ENCODE measurements at regions not wholly inside any gene's neighbourhood (a gene's known extent, or its start where the extent isn't known, plus 50 kb on each side); places are given as distances from the start of the nearest gene placed in this dataset.

- H3K9me3 ChIP-seq (ENCODE audit: control insufficient read depth in 2 of 2, low read length in 2 of 2), result no peaks in the 10 kb centered on the region
- no peaks in the 10 kb centered on the region for H3K27me3 ChIP-seq (ENCODE audit: control insufficient read depth, insufficient read depth, low read length)
- H3K27ac Mint-ChIP-seq, result no peak overlapping the region
- H3K27me3 Mint-ChIP-seq, result no peaks in the 10 kb centered on the region
- H3K27ac ChIP-seq (ENCODE audit: insufficient read depth, low read length, poor library complexity, severe bottlenecking), result no peak overlapping the region
- H3K4me3 Mint-ChIP-seq, result no peak overlapping the region
- ATAC-seq (ENCODE audit: low read depth in 2 of 2), result no peak
- peaks cover 0 to 7% (median 0%) of the 10 kb centered on the region in 7 donors for H3K9me3 Mint-ChIP-seq
- H3K36me3 ChIP-seq (ENCODE audit: control insufficient read depth, insufficient read depth, low read length), result no peaks in the 10 kb centered on the region
- H3K36me3 Mint-ChIP-seq, result no peaks in the 10 kb centered on the region
- H3K4me3 ChIP-seq (ENCODE audit: low read depth, low read length), result no peak overlapping the region
- no peaks in the 10 kb centered on the region for H3K4me1 ChIP-seq (ENCODE audit: control insufficient read depth, insufficient read depth, low read length, poor library complexity, severe bottlenecking)
- no peaks in the 10 kb centered on the region for H3K4me1 Mint-ChIP-seq
- DNase-seq, result no peak
These were observed 893.5 kb downstream of the TBC1D22A start for GRCh38 chr22:47655930-47656329.

GRCh38 chr22:47654922-47655491, 892.6 kb downstream of the TBC1D22A start:
- no peaks in the 10 kb centered on the region for H3K27me3 Mint-ChIP-seq
- no peak overlapping the region for H3K27ac ChIP-seq (ENCODE audit: insufficient read depth, low read length, poor library complexity, severe bottlenecking)
- peaks cover 0 to 7% (median 0%) of the 10 kb centered on the region in 7 donors for H3K9me3 Mint-ChIP-seq
- no peak overlapping the region for H3K27ac Mint-ChIP-seq
- no peaks in the 10 kb centered on the region for H3K36me3 Mint-ChIP-seq
- H3K4me3 ChIP-seq (ENCODE audit: low read depth, low read length), result no peak overlapping the region
- H3K36me3 ChIP-seq (ENCODE audit: control insufficient read depth, insufficient read depth, low read length), result no peaks in the 10 kb centered on the region
- no peak overlapping the region for H3K4me3 Mint-ChIP-seq
- H3K4me1 ChIP-seq (ENCODE audit: control insufficient read depth, insufficient read depth, low read length, poor library complexity, severe bottlenecking), result no peaks in the 10 kb centered on the region
- no peaks in the 10 kb centered on the region for H3K4me1 Mint-ChIP-seq
- ATAC-seq (ENCODE audit: low read depth in 2 of 2) (no peak), DNase-seq (no peak)
- no peaks in the 10 kb centered on the region for H3K27me3 ChIP-seq (ENCODE audit: control insufficient read depth, insufficient read depth, low read length)
- no peaks in the 10 kb centered on the region for H3K9me3 ChIP-seq (ENCODE audit: control insufficient read depth in 2 of 2, low read length in 2 of 2)

- no peaks in the 10 kb centered on the region for H3K27me3 ChIP-seq (ENCODE audit: control insufficient read depth, insufficient read depth, low read length)
- no peaks in the 10 kb centered on the region for H3K4me1 ChIP-seq (ENCODE audit: control insufficient read depth, insufficient read depth, low read length, poor library complexity, severe bottlenecking)
- Mint-ChIP-seq H3K4me1 (no peaks in the 10 kb centered on the region), H3K4me3 (no peak overlapping the region), H3K27ac (no peak overlapping the region), H3K36me3 (no peaks in the 10 kb centered on the region), H3K9me3 (peaks cover 0 to 7% (median 0%) of the 10 kb centered on the region in 7 donors), H3K27me3 (no peaks in the 10 kb centered on the region)
- DNase-seq (no peak), ATAC-seq (ENCODE audit: low read depth in 2 of 2) (no peak)
- no peaks in the 10 kb centered on the region for H3K36me3 ChIP-seq (ENCODE audit: control insufficient read depth, insufficient read depth, low read length)
- no peaks in the 10 kb centered on the region for H3K9me3 ChIP-seq (ENCODE audit: control insufficient read depth in 2 of 2, low read length in 2 of 2)
- H3K4me3 ChIP-seq (ENCODE audit: low read depth, low read length), result no peak overlapping the region
- no peak overlapping the region for H3K27ac ChIP-seq (ENCODE audit: insufficient read depth, low read length, poor library complexity, severe bottlenecking)
These were observed 891.5 kb downstream of the TBC1D22A start for GRCh38 chr22:47653921-47654320.

- no peak overlapping the region for H3K27ac ChIP-seq (ENCODE audit: insufficient read depth, low read length, poor library complexity, severe bottlenecking)
- H3K4me3 ChIP-seq (ENCODE audit: low read depth, low read length), result no peak overlapping the region
- H3K36me3 Mint-ChIP-seq, result no peaks in the 10 kb centered on the region
- no peaks in the 10 kb centered on the region for H3K4me1 ChIP-seq (ENCODE audit: control insufficient read depth, insufficient read depth, low read length, poor library complexity, severe bottlenecking)
- DNase-seq (no peak), ATAC-seq (ENCODE audit: low read depth in 2 of 2) (no peak)
- peaks cover 0 to 7% (median 0%) of the 10 kb centered on the region in 7 donors for H3K9me3 Mint-ChIP-seq
- no peak overlapping the region for H3K4me3 Mint-ChIP-seq
- no peaks in the 10 kb centered on the region for H3K27me3 Mint-ChIP-seq
- H3K4me1 Mint-ChIP-seq, result no peaks in the 10 kb centered on the region
- no peaks in the 10 kb centered on the region for H3K9me3 ChIP-seq (ENCODE audit: control insufficient read depth in 2 of 2, low read length in 2 of 2)
- H3K27ac Mint-ChIP-seq, result no peak overlapping the region
- no peaks in the 10 kb centered on the region for H3K36me3 ChIP-seq (ENCODE audit: control insufficient read depth, insufficient read depth, low read length)
- H3K27me3 ChIP-seq (ENCODE audit: control insufficient read depth, insufficient read depth, low read length), result no peaks in the 10 kb centered on the region
These were observed 889.0 kb downstream of the TBC1D22A start for GRCh38 chr22:47651216-47651987.

GRCh38 chr22:47647720-47648119, 885.3 kb downstream of the TBC1D22A start:
- H3K27me3 ChIP-seq (ENCODE audit: control insufficient read depth, insufficient read depth, low read length), result no peaks in the 10 kb centered on the region
- no peaks in the 10 kb centered on the region for H3K9me3 ChIP-seq (ENCODE audit: control insufficient read depth in 2 of 2, low read length in 2 of 2)
- DNase-seq (no peak), ATAC-seq (ENCODE audit: low read depth in 2 of 2) (no peak)
- Mint-ChIP-seq H3K4me1 (no peaks in the 10 kb centered on the region), H3K27ac (no peak overlapping the region), H3K4me3 (no peak overlapping the region), H3K27me3 (no peaks in the 10 kb centered on the region), H3K36me3 (no peaks in the 10 kb centered on the region), H3K9me3 (peaks cover 0 to 5% (median 0%) of the 10 kb centered on the region in 7 donors)
- no peaks in the 10 kb centered on the region for H3K4me1 ChIP-seq (ENCODE audit: control insufficient read depth, insufficient read depth, low read length, poor library complexity, severe bottlenecking)
- no peak overlapping the region for H3K4me3 ChIP-seq (ENCODE audit: low read depth, low read length)
- H3K36me3 ChIP-seq (ENCODE audit: control insufficient read depth, insufficient read depth, low read length), result no peaks in the 10 kb centered on the region
- no peak overlapping the region for H3K27ac ChIP-seq (ENCODE audit: insufficient read depth, low read length, poor library complexity, severe bottlenecking)

GRCh38 chr22:47647181-47647580, 884.7 kb downstream of the TBC1D22A start:
- Histone ChIP-seq H3K27me3 (ENCODE audit: control insufficient read depth, insufficient read depth, low read length) (no peaks in the 10 kb centered on the region), H3K4me3 (ENCODE audit: low read depth, low read length) (no peak overlapping the region), H3K27ac (ENCODE audit: insufficient read depth, low read length, poor library complexity, severe bottlenecking) (no peak overlapping the region), H3K4me1 (ENCODE audit: control insufficient read depth, insufficient read depth, low read length, poor library complexity, severe bottlenecking) (no peaks in the 10 kb centered on the region), H3K9me3 (ENCODE audit: control insufficient read depth in 2 of 2, low read length in 2 of 2) (no peaks in the 10 kb centered on the region), H3K36me3 (ENCODE audit: control insufficient read depth, insufficient read depth, low read length) (no peaks in the 10 kb centered on the region)
- Mint-ChIP-seq H3K4me1 (no peaks in the 10 kb centered on the region), H3K4me3 (no peak overlapping the region), H3K27me3 (no peaks in the 10 kb centered on the region), H3K9me3 (peaks cover 0 to 7% (median 0%) of the 10 kb centered on the region in 7 donors), H3K36me3 (no peaks in the 10 kb centered on the region), H3K27ac (no peak overlapping the region)
- ATAC-seq (ENCODE audit: low read depth in 2 of 2), result no peak
- DNase-seq, result no peak

GRCh38 chr22:47645923-47646322, 883.5 kb downstream of the TBC1D22A start:
- H3K27ac ChIP-seq (ENCODE audit: insufficient read depth, low read length, poor library complexity, severe bottlenecking), result no peak overlapping the region
- H3K27ac Mint-ChIP-seq, result no peak overlapping the region
- H3K4me1 ChIP-seq (ENCODE audit: control insufficient read depth, insufficient read depth, low read length, poor library complexity, severe bottlenecking), result no peaks in the 10 kb centered on the region
- H3K36me3 Mint-ChIP-seq, result no peaks in the 10 kb centered on the region
- H3K9me3 ChIP-seq (ENCODE audit: control insufficient read depth in 2 of 2, low read length in 2 of 2), result no peaks in the 10 kb centered on the region
- no peak overlapping the region for H3K4me3 Mint-ChIP-seq
- H3K4me3 ChIP-seq (ENCODE audit: low read depth, low read length), result no peak overlapping the region
- H3K27me3 Mint-ChIP-seq, result no peaks in the 10 kb centered on the region
- no peak for ATAC-seq (ENCODE audit: low read depth in 2 of 2)
- peaks cover 0 to 7% (median 0%) of the 10 kb centered on the region in 7 donors for H3K9me3 Mint-ChIP-seq
- H3K27me3 ChIP-seq (ENCODE audit: control insufficient read depth, insufficient read depth, low read length), result no peaks in the 10 kb centered on the region
- no peak for DNase-seq
- no peaks in the 10 kb centered on the region for H3K36me3 ChIP-seq (ENCODE audit: control insufficient read depth, insufficient read depth, low read length)
- H3K4me1 Mint-ChIP-seq, result no peaks in the 10 kb centered on the region

- Histone ChIP-seq H3K27me3 (ENCODE audit: control insufficient read depth, insufficient read depth, low read length) (no peaks in the 10 kb centered on the region), H3K36me3 (ENCODE audit: control insufficient read depth, insufficient read depth, low read length) (no peaks in the 10 kb centered on the region), H3K4me3 (ENCODE audit: low read depth, low read length) (no peak overlapping the region), H3K4me1 (ENCODE audit: control insufficient read depth, insufficient read depth, low read length, poor library complexity, severe bottlenecking) (no peaks in the 10 kb centered on the region), H3K9me3 (ENCODE audit: control insufficient read depth in 2 of 2, low read length in 2 of 2) (no peaks in the 10 kb centered on the region), H3K27ac (ENCODE audit: insufficient read depth, low read length, poor library complexity, severe bottlenecking) (no peak overlapping the region)
- Mint-ChIP-seq H3K36me3 (no peaks in the 10 kb centered on the region), H3K4me3 (no peak overlapping the region), H3K9me3 (peaks cover 0 to 7% (median 0%) of the 10 kb centered on the region in 7 donors), H3K27ac (no peak overlapping the region), H3K4me1 (no peaks in the 10 kb centered on the region), H3K27me3 (no peaks in the 10 kb centered on the region)
- DNase-seq (no peak), ATAC-seq (ENCODE audit: low read depth in 2 of 2) (no peak)
These were observed 883.0 kb downstream of the TBC1D22A start for GRCh38 chr22:47645450-47645914.
